ENCODE measurements at regions not wholly inside any gene's neighbourhood (a gene's known extent, or its start where the extent isn't known, plus 50 kb on each side); places are given as distances from the start of the nearest gene placed in this dataset.

- Histone ChIP-seq H4K20me1 (ENCODE audit: insufficient read depth, low read length) (no peaks in the 10 kb centered on the region), H4K5ac (ENCODE audit: low read depth, low read length) (no peak overlapping the region), H3K9me1 (ENCODE audit: insufficient read depth, low read length) (no peaks in the 10 kb centered on the region), H3K4me2 (ENCODE audit: low read depth, low read length) (no peak overlapping the region), H3K4ac (ENCODE audit: low read depth, low read length) (no peak overlapping the region), H3K9me3 (ENCODE audit: control insufficient read depth, insufficient read depth, low read length) (no peaks in the 10 kb centered on the region; the same call in 1 of the 2 replicates), H2BK5ac (ENCODE audit: low read depth, low read length, poor library complexity, severe bottlenecking) (no peak overlapping the region), H3K4me3 (ENCODE audit: insufficient read depth, low read depth, low read length) (no peak overlapping the region), H4K8ac (ENCODE audit: low read depth in 2 of 2, low read length in 2 of 2) (no peak overlapping the region), H3K14ac (replicated peaks; ENCODE audit: low read depth, low read length) (no peak overlapping the region), H2BK15ac (ENCODE audit: low read depth, low read length) (no peak overlapping the region), H2BK20ac (ENCODE audit: low read depth, low read length) (no peak overlapping the region), H3K56ac (ENCODE audit: extremely low read depth, insufficient read depth, low read length) (no peak overlapping the region), H2AK5ac (ENCODE audit: low read depth, low read length) (no peak overlapping the region), H3K79me1 (ENCODE audit: low read depth in 1 of 2, low read length in 2 of 2) (no peaks in the 10 kb centered on the region), H2AFZ (replicated peaks; ENCODE audit: low read length, poor library complexity) (no peak overlapping the region), H3K27me3 (ENCODE audit: control insufficient read depth, insufficient read depth, low read length) (peaks cover 6% of the 10 kb centered on the region), H3K9ac (ENCODE audit: low read depth, low read length) (no peak overlapping the region), H3K18ac (ENCODE audit: low read depth, low read length) (no peak overlapping the region), H3K27ac (ENCODE audit: insufficient read depth, low read length) (no peak overlapping the region), H2AK9ac (replicated peaks; ENCODE audit: low read depth, low read length, poor library complexity) (no peak overlapping the region), H3K23ac (ENCODE audit: low read depth, low read length) (no peak overlapping the region), H3K4me1 (ENCODE audit: control insufficient read depth, insufficient read depth, low read length) (no peaks in the 10 kb centered on the region), H2BK120ac (ENCODE audit: low read depth, low read length) (no peak overlapping the region), H3K36me3 (ENCODE audit: control insufficient read depth, insufficient read depth, low read length) (no peaks in the 10 kb centered on the region), H4K91ac (ENCODE audit: insufficient read depth, low read depth, low read length) (no peak overlapping the region)
- 86% methylated on average over 1 of the region's 6 CpGs; no CpG with 5 or more reads in 1 of the 2 experiments for WGBS, 2 experiments (ENCODE audit: extremely low coverage in 2 of 2, insufficient read length in 1 of 2)
- intact Hi-C loops (cut with micrococcal nuclease), result no loop called here
- TF ChIP-seq RAD21 (IDR thresholded peaks at IDR 0.05; ENCODE audit: low read length), result no peak
- no peak for TF ChIP-seq FOS (IDR thresholded peaks at IDR 0.05; ENCODE audit: low read depth, low read length)
- no peak for TF ChIP-seq RCOR1 (IDR thresholded peaks at IDR 0.05; ENCODE audit: insufficient replicate concordance, low read length)
- TF ChIP-seq POLR2A (IDR thresholded peaks at IDR 0.05; ENCODE audit: low read depth, low read length), result no peak
- TF ChIP-seq BHLHE40 (IDR thresholded peaks at IDR 0.05; ENCODE audit: low read depth, low read length), result no peak
- no peak for TF ChIP-seq MAZ (IDR thresholded peaks at IDR 0.05; ENCODE audit: borderline replicate concordance, low read depth, low read length)
- TF ChIP-seq SMC3 (IDR thresholded peaks at IDR 0.05; ENCODE audit: low read depth, low read length), result no peak
- TF ChIP-seq NFE2L2 (IDR thresholded peaks at IDR 0.05; ENCODE audit: low read depth, low read length), result no peak
- TF ChIP-seq RFX5 (IDR thresholded peaks at IDR 0.05; ENCODE audit: low read depth, low read length), result no peak
- no peak for TF ChIP-seq MAFK (IDR thresholded peaks at IDR 0.05; ENCODE audit: low read depth, low read length)
- TF ChIP-seq USF2 (IDR thresholded peaks at IDR 0.05; ENCODE audit: low read depth, low read length), result no peak
- TF ChIP-seq MXI1 (IDR thresholded peaks at IDR 0.05; ENCODE audit: borderline replicate concordance, low read depth, low read length), result no peak
- TF ChIP-seq CHD1 (IDR thresholded peaks at IDR 0.05; ENCODE audit: low read depth, low read length), result no peak
- TF ChIP-seq CTCF (conservative IDR thresholded peaks at IDR 0.05; ENCODE audit: low read depth, low read length), result no peak
- no peak for TF ChIP-seq CEBPB (IDR thresholded peaks at IDR 0.05; ENCODE audit: low read depth, low read length)
- CTCF ChIA-PET, result no interaction called here
- no TSS peak for BruUV-seq (replicated peaks)
- ATAC-seq (ENCODE audit: low read depth) (no peak), DNase-seq (no peak)
- in situ Hi-C loops (cut with MboI; ENCODE audit: low sequenced_read_pairs), result no loop called here
- dilution Hi-C loops (cut with HindIII; ENCODE audit: low sequenced_read_pairs, unreplicated experiment), result no loop called here
- POLR2A ChIA-PET (ENCODE audit: unreplicated experiment), result no interaction called here
These were observed 302.2 kb downstream of the QKI start for GRCh38 chr6:163716690-163717089.

Data from IMR-90 (cell line).